PC-9 (cell line): ENCODE measurements at regions not wholly inside any gene's neighbourhood (a gene's known extent, or its start where the extent isn't known, plus 50 kb on each side); places are given as distances from the start of the nearest gene placed in this dataset.

ENCODE experiments used
- BruUV-seq: library from RNA; stranded (reverse); fragments of 400-500 nt; replicated peaks from 2 replicates; lab custom pipeline; 2021; lab: Mats Ljungman, UMichigan
- CTCF ChIA-PET: fragments of 300-600 bp; sonication (Branson Sonifier 250); formaldehyde crosslinking; loops from one replicate; lab custom pipeline; 2022; ENCODE audit warnings: antibody characterized with exemption; lab: Charles Lee
- POLR2A ChIA-PET: fragments of 300-600 bp; sonication (Branson Sonifier 250); formaldehyde crosslinking; loops from one replicate; lab custom pipeline; 2022; ENCODE audit warnings: antibody characterized with exemption; ENCODE audit not compliant: unreplicated experiment; lab: Charles Lee
- DNase-seq, 2 experiments: peaks; one replicate each; pipeline versions ENCODE4 v3.0.0 to v3.0.0-alpha.2; 2015 to 2022; ENCODE audit warnings: mixed read lengths in 1 of 2
- H2AFZ ChIP-seq: fragments of 200-600 bp; sonication (generic); 2 replicates; pipeline ENCODE4 v1.8.1; 2017; ENCODE audit warnings: antibody characterized with exemption
- H3F3A ChIP-seq: fragments of 200-600 bp; sonication (generic); 2 replicates; pipeline ENCODE4 v1.8.1; 2017; ENCODE audit warnings: antibody characterized with exemption, mild to moderate bottlenecking, low read depth; ENCODE audit not compliant: insufficient read depth
- H3K27ac ChIP-seq: fragments of 200-600 bp; sonication (generic); 2 replicates; pipeline ENCODE4 v1.6.1; 2016; ENCODE audit warnings: mixed run types
- H3K27me3 ChIP-seq: fragments of 200-600 bp; sonication (generic); 2 replicates; pipeline ENCODE4 v1.6.1; 2016; ENCODE audit warnings: low read depth, mixed run types; ENCODE audit not compliant: insufficient read depth
- H3K36me3 ChIP-seq: fragments of 200-600 bp; sonication (generic); 2 replicates; pipeline ENCODE4 v1.6.1; 2016; ENCODE audit warnings: low read depth, mixed run types
- H3K4me1 ChIP-seq: fragments of 200-600 bp; sonication (generic); replicated peaks from 2 replicates; pipeline ENCODE4 v1.6.1; 2016; ENCODE audit warnings: mixed run types; ENCODE audit not compliant: insufficient read depth
- H3K4me2 ChIP-seq: fragments of 200-600 bp; sonication (generic); 2 replicates; pipeline ENCODE4 v1.6.1; 2017; ENCODE audit warnings: mixed run types
- H3K4me3 ChIP-seq: fragments of 200-600 bp; sonication (generic); 2 replicates; pipeline ENCODE4 v1.6.1; 2016; ENCODE audit warnings: mixed run types
- H3K79me2 ChIP-seq: fragments of 200-600 bp; sonication (generic); 2 replicates; pipeline ENCODE4 v1.6.1; 2017; ENCODE audit warnings: low read depth, mixed run types
- H3K9me2 ChIP-seq: fragments of 200-600 bp; sonication (generic); 2 replicates; pipeline ENCODE4 v1.8.1; 2017; ENCODE audit warnings: mild to moderate bottlenecking; ENCODE audit not compliant: insufficient read depth
- H3K9me3 ChIP-seq: fragments of 200-600 bp; sonication (generic); 2 replicates; pipeline ENCODE4 v1.8.1; 2016; ENCODE audit warnings: low read depth; ENCODE audit not compliant: insufficient read depth
- H4K20me1 ChIP-seq: fragments of 200-600 bp; sonication (generic); 2 replicates; pipeline ENCODE4 v1.8.1; 2017; ENCODE audit not compliant: insufficient read depth
- CTCF ChIP-seq: fragments of 200-600 bp; sonication (generic); conservative IDR thresholded peaks from 2 replicates; pipeline ENCODE4 v1.6.1; 2017; ENCODE audit warnings: mixed run types, antibody characterized with exemption, mild to moderate bottlenecking, moderate library complexity
- EZH2 ChIP-seq: fragments of 200-600 bp; sonication (generic); IDR thresholded peaks from 2 replicates; pipeline ENCODE4 v1.8.0; 2017; ENCODE audit warnings: antibody characterized with exemption, low read depth
- intact Hi-C: fragments of 100-400 bp; cut with micrococcal nuclease; formaldehyde crosslinking; loops from one replicate; pipeline ENCODE4 v1.10.0; 2022; ENCODE audit not compliant: unreplicated experiment

DNA sequence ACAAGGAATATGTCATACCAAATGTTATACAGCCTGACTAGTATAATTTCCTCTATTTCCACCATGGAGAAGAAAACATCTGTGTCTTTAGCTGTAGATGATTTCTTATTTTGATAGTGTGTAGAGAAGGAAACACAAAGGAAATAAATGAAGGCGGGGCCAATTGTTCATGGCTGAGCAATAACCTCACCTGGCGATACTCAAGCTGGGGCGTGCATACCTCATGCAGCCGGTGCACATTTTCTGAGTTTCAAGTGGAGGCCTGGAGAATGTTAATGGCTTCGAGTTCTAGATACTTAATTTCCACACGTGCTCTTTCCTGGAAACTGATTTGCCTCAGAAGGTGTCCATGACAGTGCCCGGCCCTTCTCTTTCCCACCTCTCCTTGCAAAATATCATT, 127.4 kb upstream of the TAF11L2 start:
- Histone ChIP-seq H3K4me3 (no peak overlapping the region), H4K20me1 (no peaks in the 10 kb centered on the region), H3F3A (no peaks in the 10 kb centered on the region), H3K36me3 (no peaks in the 10 kb centered on the region), H3K9me2 (no peaks in the 10 kb centered on the region), H3K27me3 (0 out of 2 replicates have a peak, but pooled peaks cover 4% of the 10 kb centered on the region), H3K4me1 (peaks cover 19% of the 10 kb centered on the region), H3K27ac (no peak overlapping the region), H3K9me3 (no peaks in the 10 kb centered on the region), H2AFZ (no peak overlapping the region), H3K79me2 (no peaks in the 10 kb centered on the region), H3K4me2 (no peak overlapping the region)
- no TSS peak for BruUV-seq
- intact Hi-C loops, result no loop called here
- CTCF ChIA-PET, result no interaction called here
- POLR2A ChIA-PET, result interaction anchor here (0.6 kb wide), 1 partner anchor 912 kb away, joined by 5 read pairs; no protein-coding TSS in a partner anchor
- no peak for DNase-seq
- no peak for TF ChIP-seq EZH2
- TF ChIP-seq CTCF, result no peak

DNA sequence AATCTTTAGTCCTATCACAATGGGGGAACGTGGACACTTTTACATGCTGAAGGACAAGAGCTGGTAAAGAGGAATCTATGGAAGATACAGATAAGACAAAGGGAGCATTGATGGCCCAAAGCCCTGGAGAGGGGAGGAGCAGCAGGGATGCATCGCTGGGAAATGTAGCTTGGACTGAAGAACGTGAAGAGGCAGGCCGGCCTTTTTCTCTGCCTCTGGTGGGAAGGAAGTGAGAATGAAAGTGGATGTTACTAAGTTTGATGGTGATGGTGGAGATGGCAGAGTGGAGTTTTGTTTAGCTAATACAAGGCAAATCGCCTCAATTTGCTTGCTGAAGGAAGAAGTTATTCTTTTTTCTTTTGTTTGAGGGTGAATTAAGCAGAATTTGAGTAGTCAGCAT, 124.6 kb upstream of the TAF11L2 start:
- Histone ChIP-seq H3K4me2 (no peak overlapping the region), H3K27me3 (no peaks in the 10 kb centered on the region), H3K9me3 (no peaks in the 10 kb centered on the region), H3K4me3 (no peak overlapping the region), H3K36me3 (no peaks in the 10 kb centered on the region), H3K4me1 (peaks cover 16% of the 10 kb centered on the region), H3K27ac (no peak overlapping the region), H3K9me2 (no peaks in the 10 kb centered on the region), H3K79me2 (no peaks in the 10 kb centered on the region), H3F3A (no peaks in the 10 kb centered on the region), H4K20me1 (no peaks in the 10 kb centered on the region), H2AFZ (no peak overlapping the region)
- intact Hi-C loops, result no loop called here
- no TSS peak for BruUV-seq
- POLR2A ChIA-PET, result no interaction called here
- TF ChIP-seq CTCF, result no peak
- TF ChIP-seq EZH2, result no peak
- CTCF ChIA-PET, result no interaction called here
- no peak for DNase-seq

- no peak for TF ChIP-seq EZH2
- no peak for TF ChIP-seq CTCF
- Histone ChIP-seq H3K9me2 (no peaks in the 10 kb centered on the region), H3K4me1 (peaks cover 18% of the 10 kb centered on the region), H3K27me3 (no peaks in the 10 kb centered on the region), H3K4me2 (0 out of 2 replicates have a peak overlapping the region, but pooled peaks have one; percentile 77), H3K79me2 (no peaks in the 10 kb centered on the region), H3K4me3 (no peak overlapping the region), H3K27ac (no peak overlapping the region), H3F3A (no peaks in the 10 kb centered on the region), H4K20me1 (no peaks in the 10 kb centered on the region), H2AFZ (no peak overlapping the region), H3K36me3 (no peaks in the 10 kb centered on the region), H3K9me3 (no peaks in the 10 kb centered on the region)
- CTCF ChIA-PET, result no interaction called here
- no peak for DNase-seq
- BruUV-seq, result no TSS peak
- intact Hi-C loops, result no loop called here
- POLR2A ChIA-PET, result no interaction called here
These were observed 124.0 kb upstream of the TAF11L2 start for GRCh38 chr5:17373814-17374556.
